ENCODE measurements at regions not wholly inside any gene's neighbourhood (a gene's known extent, or its start where the extent isn't known, plus 50 kb on each side); places are given as distances from the start of the nearest gene placed in this dataset.

GRCh38 chr1:112783059-112783458, 67.9 kb upstream of the PPM1J start:
- no peak for DNase-seq

DNA sequence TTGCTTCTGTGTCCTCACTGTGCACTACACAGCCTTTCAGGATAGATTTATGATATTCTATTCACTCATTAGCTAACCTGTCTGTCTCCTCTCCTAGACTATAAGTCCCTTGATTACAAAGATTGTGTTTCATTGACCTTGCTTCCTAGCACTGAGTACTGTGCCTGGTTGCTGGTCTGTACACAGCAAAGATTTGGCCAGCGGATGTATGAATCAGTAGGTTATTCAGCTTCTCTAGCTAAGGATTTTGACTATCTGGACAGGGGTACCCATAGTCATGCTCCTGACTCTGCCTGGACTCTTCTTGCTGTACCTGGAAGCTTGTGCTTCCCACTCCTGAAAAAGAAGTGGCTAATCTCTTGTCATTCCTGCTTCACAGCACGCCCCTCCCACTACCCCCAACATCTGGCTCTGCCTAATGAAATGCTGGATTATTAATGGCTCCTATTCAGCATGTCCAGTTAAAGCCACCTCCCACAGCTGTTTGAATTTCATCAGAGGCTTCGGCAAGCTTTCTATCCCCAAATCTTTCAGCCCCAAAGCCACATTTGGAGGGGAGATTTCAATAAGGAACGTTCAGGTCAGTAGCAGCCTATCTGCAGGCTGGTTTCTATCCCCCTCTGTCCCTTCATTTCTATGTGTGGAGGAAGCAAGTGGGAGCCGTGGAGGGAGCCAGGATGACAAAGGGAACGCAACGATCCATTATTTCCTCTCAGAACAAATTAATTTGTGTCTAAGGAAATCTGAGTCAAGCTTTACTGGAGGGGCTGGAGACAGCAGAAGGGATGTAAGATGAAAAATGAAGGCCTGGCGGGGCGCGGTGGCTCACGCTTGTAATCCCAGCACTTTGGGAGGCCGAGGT, 64.8 kb upstream of the PPM1J start:
- no peak for DNase-seq

DNA sequence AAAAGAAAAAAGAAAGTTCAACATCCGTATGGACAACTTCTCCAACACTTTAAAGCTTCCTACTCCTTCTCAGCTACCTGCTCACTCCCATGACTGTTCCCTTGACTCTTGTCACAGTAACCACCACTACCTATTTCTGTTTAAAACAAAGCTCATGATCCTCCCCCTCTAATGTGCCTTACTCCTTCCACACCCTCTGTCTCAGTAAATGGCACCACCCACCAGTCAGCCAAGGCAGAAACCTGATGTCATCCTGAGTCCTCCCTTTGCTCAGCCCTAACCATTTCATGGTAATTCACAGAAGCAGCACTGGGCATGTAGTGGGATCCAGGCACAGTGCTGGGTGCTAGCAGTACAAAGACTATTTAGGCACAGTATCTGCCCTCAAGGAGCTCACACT, 63.0 kb upstream of the PPM1J start:
- DNase-seq: no peak

DNA sequence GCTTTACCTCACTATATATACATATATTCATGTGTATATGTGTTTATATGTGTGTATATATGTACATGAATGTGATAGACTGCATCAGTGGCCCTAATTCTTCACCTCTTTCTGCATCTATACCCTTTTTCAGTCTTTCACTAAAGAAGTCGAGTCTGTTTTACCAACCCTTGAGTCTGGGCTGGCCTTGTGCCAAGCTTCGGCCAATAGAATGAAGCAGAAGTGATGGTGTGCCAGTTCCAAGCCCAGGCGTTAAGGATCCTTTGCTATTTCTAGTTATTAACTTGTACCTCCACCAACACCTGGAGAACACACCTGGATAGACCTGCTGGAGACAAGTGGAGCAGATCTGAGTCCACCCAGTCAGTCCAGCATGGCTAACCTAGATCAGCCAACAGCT, 61.6 kb upstream of the PPM1J start:
- no peak for DNase-seq

- no peak for DNase-seq
Observed at GRCh38 chr1:112772781-112773180, 57.6 kb upstream of the PPM1J start.

- no peak for DNase-seq
Observed at GRCh38 chr1:112770724-112771123, 55.6 kb upstream of the PPM1J start.

- DNase-seq: no peak
Observed at GRCh38 chr1:112769611-112770010, 54.5 kb upstream of the PPM1J start.

DNA sequence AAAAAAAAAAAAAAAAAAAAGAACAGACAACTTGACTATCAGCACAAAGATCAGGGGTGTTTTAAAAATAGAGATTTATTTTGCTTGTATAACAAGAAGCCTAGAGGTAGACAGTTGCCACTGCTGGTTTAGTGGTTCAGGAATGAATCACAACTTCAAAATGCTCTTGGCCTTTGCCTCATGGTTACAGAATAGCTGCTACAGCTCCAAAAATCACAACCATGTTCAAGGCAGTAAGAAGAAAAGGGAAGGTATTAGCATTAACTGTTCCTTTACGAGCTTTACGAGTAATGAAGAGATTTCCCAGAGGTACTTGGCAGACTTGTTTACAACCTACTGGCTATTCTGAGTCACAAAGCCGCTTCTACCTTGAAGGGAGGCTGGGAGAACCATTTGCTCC, 52.5 kb upstream of the PPM1J start:
- DNase-seq: no peak

Measured in skin of body (tissue), 1 donor.